ENCODE measurements at regions not wholly inside any gene's neighbourhood (a gene's known extent, or its start where the extent isn't known, plus 50 kb on each side); places are given as distances from the start of the nearest gene placed in this dataset.

DNA sequence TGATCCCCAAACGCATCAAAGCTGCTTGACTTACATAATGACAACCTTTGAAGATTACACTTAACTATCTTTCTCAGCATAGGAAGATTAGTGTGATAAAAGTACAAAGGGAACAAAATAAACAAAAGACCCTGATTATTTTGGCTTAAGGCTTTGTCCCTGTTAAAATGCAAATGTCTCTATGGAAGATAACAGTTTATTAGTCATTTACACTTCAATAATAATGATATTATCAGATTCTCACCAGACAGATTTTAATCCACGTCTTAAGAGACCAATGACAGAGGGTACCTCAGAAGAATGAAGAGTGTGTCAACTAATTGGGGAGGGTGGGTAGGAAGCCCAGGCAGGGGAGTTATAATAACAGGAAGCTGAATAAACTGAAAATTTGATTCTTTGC lies 510.4 kb upstream of the PTBP2 start:
- TF ChIP-seq POLR2A (IDR thresholded peaks at IDR 0.05; ENCODE audit: low read depth) (no peak), CTCF (IDR thresholded peaks at IDR 0.05) (no peak), EP300 (IDR thresholded peaks at IDR 0.05) (no peak), POLR2AphosphoS5 (IDR thresholded peaks at IDR 0.05) (no peak)
